ENCODE measurements at regions not wholly inside any gene's neighbourhood (a gene's known extent, or its start where the extent isn't known, plus 50 kb on each side); places are given as distances from the start of the nearest gene placed in this dataset.

GRCh38 chr18:28855989-28856388 is 679.1 kb upstream of the CDH2 start:
- no peak overlapping the region for H3K4me3 ChIP-seq
- intact Hi-C loops (cut with DNase I; ENCODE audit: low total_unique reads), result no loop called here
- H3K27ac ChIP-seq, result no peak overlapping the region
- H3K27me3 ChIP-seq, result no peaks in the 10 kb centered on the region
- H3K4me1 ChIP-seq, result no peaks in the 10 kb centered on the region
- no peak for TF ChIP-seq CTCF (IDR thresholded peaks at IDR 0.05)
- no peak for TF ChIP-seq POLR2A (IDR thresholded peaks at IDR 0.05)
- no peaks in the 10 kb centered on the region for H3K9me3 ChIP-seq
- no peaks in the 10 kb centered on the region for H3K36me3 ChIP-seq
- no peak for DNase-seq

GRCh38 chr18:28855524-28855923 is 678.6 kb upstream of the CDH2 start:
- Histone ChIP-seq H3K27me3 (no peaks in the 10 kb centered on the region), H3K27ac (no peak overlapping the region), H3K4me1 (no peaks in the 10 kb centered on the region), H3K9me3 (no peaks in the 10 kb centered on the region), H3K36me3 (no peaks in the 10 kb centered on the region), H3K4me3 (no peak overlapping the region)
- intact Hi-C loops (cut with DNase I; ENCODE audit: low total_unique reads), result no loop called here
- TF ChIP-seq CTCF (IDR thresholded peaks at IDR 0.05) (no peak), POLR2A (IDR thresholded peaks at IDR 0.05) (no peak)
- no peak for DNase-seq

- TF ChIP-seq CTCF (IDR thresholded peaks at IDR 0.05) (no peak), POLR2A (IDR thresholded peaks at IDR 0.05) (no peak)
Observed at GRCh38 chr18:28854964-28855363, 678.0 kb upstream of the CDH2 start.

GRCh38 chr18:28846958-28847357 is 670.0 kb upstream of the CDH2 start:
- Histone ChIP-seq H3K36me3 (no peaks in the 10 kb centered on the region), H3K9me3 (no peaks in the 10 kb centered on the region), H3K4me1 (no peaks in the 10 kb centered on the region), H3K4me3 (no peak overlapping the region), H3K27ac (no peak overlapping the region), H3K27me3 (no peaks in the 10 kb centered on the region)
- no peak for TF ChIP-seq CTCF (IDR thresholded peaks at IDR 0.05)
- no peak for TF ChIP-seq POLR2A (IDR thresholded peaks at IDR 0.05)
- intact Hi-C loops (cut with DNase I; ENCODE audit: low total_unique reads), result no loop called here
- DNase-seq, result no peak

More at GRCh38 chr18:28854964-28855363, 678.0 kb upstream of the CDH2 start:
- Histone ChIP-seq H3K36me3 (no peaks in the 10 kb centered on the region), H3K4me3 (no peak overlapping the region), H3K4me1 (no peaks in the 10 kb centered on the region), H3K27me3 (no peaks in the 10 kb centered on the region), H3K27ac (no peak overlapping the region), H3K9me3 (no peaks in the 10 kb centered on the region)
- DNase-seq, result no peak
- intact Hi-C loops (cut with DNase I; ENCODE audit: low total_unique reads), result no loop called here

- Histone ChIP-seq H3K36me3 (no peaks in the 10 kb centered on the region), H3K4me1 (no peaks in the 10 kb centered on the region), H3K27ac (no peak overlapping the region), H3K27me3 (no peaks in the 10 kb centered on the region), H3K9me3 (no peaks in the 10 kb centered on the region), H3K4me3 (no peak overlapping the region)
- DNase-seq, result no peak
- no peak for TF ChIP-seq CTCF (IDR thresholded peaks at IDR 0.05)
- no peak for TF ChIP-seq POLR2A (IDR thresholded peaks at IDR 0.05)
- intact Hi-C loops (cut with DNase I; ENCODE audit: low total_unique reads), result no loop called here
Observed at GRCh38 chr18:28837100-28837499, 660.2 kb upstream of the CDH2 start.

Measured in uterus (tissue), 3 donors.